Erythroblast (primary cell): ENCODE measurements at regions not wholly inside any gene's neighbourhood (a gene's known extent, or its start where the extent isn't known, plus 50 kb on each side); places are given as distances from the start of the nearest gene placed in this dataset.

Source experiments
- GATA1 ChIP-seq: IDR thresholded peaks from 2 replicates; pipeline ENCODE4 v1.6.1; 2011; ENCODE audit warnings: low read depth, mild to moderate bottlenecking, control low read depth, low read length, moderate library complexity
- POLR2A ChIP-seq: IDR thresholded peaks from 2 replicates; pipeline ENCODE4 v1.6.1; 2011; ENCODE audit warnings: mild to moderate bottlenecking, low read length

GRCh38 chr9:80690349-80690939 lies 998.9 kb downstream of the TLE1 start:
- no peak for TF ChIP-seq POLR2A
- TF ChIP-seq GATA1 = no peak
